DND-41 (cell line): ENCODE measurements at regions not wholly inside any gene's neighbourhood (a gene's known extent, or its start where the extent isn't known, plus 50 kb on each side); places are given as distances from the start of the nearest gene placed in this dataset.

Experiments
- CTCF ChIP-seq: IDR thresholded peaks from 2 replicates; pipeline ENCODE4 v1.5.1; 2012; ENCODE audit warnings: borderline replicate concordance, low read length, moderate library complexity, mild to moderate bottlenecking; ENCODE audit not compliant: poor library complexity, severe bottlenecking; ENCODE audit errors: extremely low read depth
- EZH2 ChIP-seq: IDR thresholded peaks from 3 replicates; pipeline ENCODE4 v1.6.1; 2012; ENCODE audit warnings: borderline replicate concordance, low read depth, mild to moderate bottlenecking, moderate library complexity, low read length, inconsistent platforms; ENCODE audit not compliant: severe bottlenecking

- TF ChIP-seq CTCF = no peak
- no peak for TF ChIP-seq EZH2
Observed at GRCh38 chr10:124166431-124167125, 73.2 kb upstream of the CHST15 start.
